ENCODE measurements at regions not wholly inside any gene's neighbourhood (a gene's known extent, or its start where the extent isn't known, plus 50 kb on each side); places are given as distances from the start of the nearest gene placed in this dataset.

DNA sequence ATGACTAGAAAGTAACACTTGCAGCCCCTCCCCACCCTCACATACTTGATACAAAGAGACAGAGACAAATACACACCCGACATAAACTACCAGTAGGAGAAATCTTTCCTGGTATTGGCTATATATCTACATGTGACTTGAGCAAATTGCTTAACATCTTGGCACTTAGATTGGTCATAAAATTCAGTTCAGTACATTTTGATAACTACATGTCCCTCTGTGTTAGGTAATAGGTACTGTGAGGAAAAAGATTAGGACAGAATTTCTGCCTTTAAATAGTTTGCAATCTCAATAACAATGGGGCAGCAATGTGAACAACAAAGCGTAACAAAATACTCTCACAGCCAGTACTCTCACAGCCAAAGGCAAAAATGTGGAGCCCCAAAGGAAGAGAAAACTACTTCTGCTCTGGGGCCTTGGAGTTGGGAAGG lies 670.0 kb upstream of the ACVR2A start:
- no peak overlapping the region for H3K27ac Mint-ChIP-seq
- DNase-seq (no peak), ATAC-seq (no peak)
- H3K4me3 Mint-ChIP-seq, result no peak overlapping the region
- H3K36me3 Mint-ChIP-seq (ENCODE audit: low read depth), result peaks cover 5% of the 10 kb centered on the region
- H3K9me3 ChIP-seq (ENCODE audit: control insufficient read depth, low read length, poor library complexity, severe bottlenecking), result no peaks in the 10 kb centered on the region
- H3K27me3 Mint-ChIP-seq, result no peaks in the 10 kb centered on the region
- H3K4me1 Mint-ChIP-seq, result peaks cover 6% of the 10 kb centered on the region

DNA sequence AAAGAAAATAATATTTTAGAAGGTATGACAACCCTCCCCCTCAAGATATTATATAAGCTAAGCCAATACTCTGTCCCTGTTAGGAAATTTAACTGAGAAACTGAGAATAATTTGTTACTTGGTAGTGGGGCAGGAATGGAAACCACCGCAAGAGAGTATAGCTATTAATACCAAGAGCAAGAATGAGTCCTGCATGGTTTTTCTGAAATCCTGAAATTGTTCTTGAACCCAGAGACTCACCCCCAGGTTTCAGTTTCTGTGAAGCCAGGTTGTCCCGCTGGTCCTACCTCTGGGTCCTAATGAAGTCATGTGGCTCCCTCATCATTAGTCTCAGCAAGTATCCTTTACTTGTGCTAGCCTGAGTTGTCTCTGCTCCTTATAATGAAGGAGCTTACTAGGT lies 671.0 kb upstream of the ACVR2A start:
- DNase-seq (no peak), ATAC-seq (no peak)
- Mint-ChIP-seq H3K27me3 (no peaks in the 10 kb centered on the region), H3K4me3 (no peak overlapping the region), H3K27ac (no peak overlapping the region), H3K4me1 (peaks cover 6% of the 10 kb centered on the region), H3K36me3 (ENCODE audit: low read depth) (peaks cover 5% of the 10 kb centered on the region)
- no peaks in the 10 kb centered on the region for H3K9me3 ChIP-seq (ENCODE audit: control insufficient read depth, low read length, poor library complexity, severe bottlenecking)

DNA sequence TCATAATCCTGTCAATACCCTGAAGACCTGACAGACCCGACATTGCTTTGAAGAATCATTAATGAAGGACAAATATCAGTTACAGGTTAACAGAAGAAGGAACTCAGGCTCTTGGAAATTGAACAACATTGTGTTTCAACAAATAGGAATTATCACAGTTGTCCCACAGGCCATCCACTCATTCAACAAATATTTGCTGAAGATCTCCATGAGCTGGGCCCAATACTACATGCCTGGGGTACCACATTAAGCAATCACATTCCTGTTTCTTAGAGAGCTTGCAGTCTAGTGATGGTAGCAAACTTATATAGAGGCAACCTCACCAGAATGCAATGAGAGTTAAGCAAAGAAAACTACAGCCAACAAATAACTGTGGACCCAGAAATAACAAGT lies 671.6 kb upstream of the ACVR2A start:
- DNase-seq, result no peak
- H3K4me1 Mint-ChIP-seq, result peaks cover 6% of the 10 kb centered on the region
- no peak for ATAC-seq

GRCh38 chr2:147172493-147173188 lies 672.2 kb upstream of the ACVR2A start:
- H3K9me3 ChIP-seq (ENCODE audit: control insufficient read depth, low read length, poor library complexity, severe bottlenecking), result no peaks in the 10 kb centered on the region
- Mint-ChIP-seq H3K36me3 (ENCODE audit: low read depth) (peaks cover 5% of the 10 kb centered on the region), H3K27ac (no peak overlapping the region), H3K27me3 (no peaks in the 10 kb centered on the region), H3K4me1 (peaks cover 6% of the 10 kb centered on the region), H3K4me3 (no peak overlapping the region)
- no peak for DNase-seq
- ATAC-seq, result no peak

More for the DNA sequence above, 671.6 kb upstream of the ACVR2A start:
- no peak overlapping the region for H3K4me3 Mint-ChIP-seq
- peaks cover 5% of the 10 kb centered on the region for H3K36me3 Mint-ChIP-seq (ENCODE audit: low read depth)
- H3K27ac Mint-ChIP-seq, result no peak overlapping the region
- no peaks in the 10 kb centered on the region for H3K9me3 ChIP-seq (ENCODE audit: control insufficient read depth, low read length, poor library complexity, severe bottlenecking)
- no peaks in the 10 kb centered on the region for H3K27me3 Mint-ChIP-seq

DNA sequence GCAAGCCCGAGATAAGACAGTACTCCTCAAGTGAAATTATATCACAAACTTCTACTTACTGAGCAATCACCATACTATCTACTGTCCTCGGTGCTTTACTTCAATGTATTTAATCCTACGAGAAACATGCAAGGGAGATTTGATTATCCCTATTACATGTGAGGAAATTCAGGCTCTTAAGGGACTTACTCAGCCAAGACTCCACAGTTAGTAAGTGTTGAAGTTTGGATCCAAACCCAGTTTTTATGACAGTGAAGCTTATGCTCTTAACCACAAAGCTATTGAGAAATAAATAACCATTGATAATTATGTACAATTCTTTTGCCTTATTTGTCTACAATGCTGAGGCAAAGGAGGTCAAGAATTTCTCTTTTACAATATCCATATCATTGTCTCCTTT lies 672.9 kb upstream of the ACVR2A start:
- no peak overlapping the region for H3K27ac Mint-ChIP-seq
- DNase-seq, result no peak
- no peaks in the 10 kb centered on the region for H3K27me3 Mint-ChIP-seq
- peaks cover 6% of the 10 kb centered on the region for H3K4me1 Mint-ChIP-seq
- peaks cover 5% of the 10 kb centered on the region for H3K36me3 Mint-ChIP-seq (ENCODE audit: low read depth)
- no peaks in the 10 kb centered on the region for H3K9me3 ChIP-seq (ENCODE audit: control insufficient read depth, low read length, poor library complexity, severe bottlenecking)
- ATAC-seq, result no peak
- no peak overlapping the region for H3K4me3 Mint-ChIP-seq

DNA sequence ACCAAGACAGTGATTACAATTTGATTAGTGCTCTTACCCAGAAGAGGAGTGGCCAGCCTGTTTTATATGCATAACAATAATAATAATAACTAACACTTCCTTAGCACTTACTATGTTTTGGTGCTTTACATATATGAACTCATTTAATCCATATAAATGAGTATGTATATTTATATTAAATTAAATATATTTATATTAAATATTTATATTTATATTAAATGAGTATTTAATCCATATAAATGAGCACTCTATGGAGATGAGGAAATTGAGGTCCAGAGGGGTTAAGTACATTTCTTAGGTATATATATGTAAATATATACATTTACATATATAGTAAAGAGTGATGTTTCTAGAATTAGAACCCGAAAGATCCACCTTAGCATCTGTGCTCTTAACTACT lies 673.9 kb upstream of the ACVR2A start:
- Mint-ChIP-seq H3K27ac (no peak overlapping the region), H3K27me3 (no peaks in the 10 kb centered on the region), H3K36me3 (ENCODE audit: low read depth) (peaks cover 6% of the 10 kb centered on the region), H3K4me1 (peaks cover 1% of the 10 kb centered on the region), H3K4me3 (no peak overlapping the region)
- ATAC-seq, result no peak
- no peaks in the 10 kb centered on the region for H3K9me3 ChIP-seq (ENCODE audit: control insufficient read depth, low read length, poor library complexity, severe bottlenecking)
- no peak for DNase-seq

DNA sequence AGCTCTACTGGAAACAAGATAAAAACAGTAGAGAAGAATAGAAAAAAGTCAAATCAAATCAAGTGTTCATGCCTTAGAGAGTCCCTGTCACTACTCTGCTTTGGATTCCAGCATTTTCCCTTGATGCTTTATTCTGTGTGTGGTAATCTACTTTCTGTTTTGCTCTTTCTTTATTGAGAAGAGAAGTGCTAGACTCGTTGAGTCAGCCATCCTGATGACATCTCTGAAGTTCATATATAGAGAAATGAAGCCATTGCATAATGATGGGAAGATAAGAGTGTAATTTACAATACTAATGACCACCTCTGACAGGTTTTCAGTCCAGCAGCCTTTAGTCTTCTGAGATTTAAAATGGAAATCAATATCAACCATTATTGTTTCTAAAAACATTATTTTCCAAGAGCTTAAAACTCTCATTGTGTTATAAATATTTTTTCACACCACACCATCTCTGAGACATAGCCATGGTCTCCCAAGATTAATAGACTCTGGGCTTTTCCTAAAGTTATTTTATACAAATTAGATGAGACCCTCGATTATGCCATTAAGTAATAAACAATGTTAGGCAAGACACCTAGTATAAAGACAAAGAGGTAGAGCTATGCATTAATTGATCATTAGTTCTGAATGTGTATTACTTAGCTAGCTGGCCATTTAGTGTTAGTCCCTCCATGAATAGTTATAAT lies 679.0 kb upstream of the ACVR2A start:
- no peaks in the 10 kb centered on the region for H3K9me3 ChIP-seq (ENCODE audit: control insufficient read depth, low read length, poor library complexity, severe bottlenecking)
- no peak for ATAC-seq
- H3K36me3 Mint-ChIP-seq (ENCODE audit: low read depth), result peaks cover 3% of the 10 kb centered on the region
- H3K27me3 Mint-ChIP-seq, result no peaks in the 10 kb centered on the region
- H3K4me1 Mint-ChIP-seq, result peaks cover 2% of the 10 kb centered on the region
- H3K4me3 Mint-ChIP-seq, result no peak overlapping the region
- no peak overlapping the region for H3K27ac Mint-ChIP-seq
- no peak for DNase-seq

DNA sequence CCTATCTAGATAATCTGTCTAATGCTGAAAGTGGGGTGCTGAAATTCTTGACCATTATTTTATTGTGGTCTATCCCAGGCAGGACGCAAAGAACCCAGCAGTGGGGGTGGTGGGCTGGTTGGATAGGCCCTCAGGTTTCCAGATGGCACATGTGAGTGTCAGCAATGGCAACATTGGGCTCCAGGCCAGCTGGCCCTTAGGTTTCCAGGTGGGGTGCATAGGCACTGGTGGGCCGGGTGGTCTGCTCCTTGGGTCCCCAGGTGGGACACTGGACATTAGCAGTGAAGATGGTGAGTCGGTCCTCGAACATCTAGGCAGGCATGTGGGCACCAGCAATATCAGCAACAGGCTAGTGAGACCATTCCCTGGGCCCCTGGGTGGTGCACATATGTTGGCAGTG lies 680.3 kb upstream of the ACVR2A start:
- H3K4me3 Mint-ChIP-seq, result no peak overlapping the region
- no peak overlapping the region for H3K27ac Mint-ChIP-seq
- no peaks in the 10 kb centered on the region for H3K27me3 Mint-ChIP-seq
- DNase-seq, result no peak
- ATAC-seq, result no peak
- no peaks in the 10 kb centered on the region for H3K9me3 ChIP-seq (ENCODE audit: control insufficient read depth, low read length, poor library complexity, severe bottlenecking)
- peaks cover 2% of the 10 kb centered on the region for H3K4me1 Mint-ChIP-seq
- peaks cover 2% of the 10 kb centered on the region for H3K36me3 Mint-ChIP-seq (ENCODE audit: low read depth)

GRCh38 chr2:147161746-147162145 lies 683.1 kb upstream of the ACVR2A start:
- Mint-ChIP-seq H3K36me3 (ENCODE audit: low read depth) (peaks cover 2% of the 10 kb centered on the region), H3K4me1 (peaks cover 4% of the 10 kb centered on the region), H3K27me3 (no peaks in the 10 kb centered on the region), H3K4me3 (no peak overlapping the region), H3K27ac (no peak overlapping the region)
- no peaks in the 10 kb centered on the region for H3K9me3 ChIP-seq (ENCODE audit: control insufficient read depth, low read length, poor library complexity, severe bottlenecking)
- DNase-seq (no peak), ATAC-seq (no peak)

DNA sequence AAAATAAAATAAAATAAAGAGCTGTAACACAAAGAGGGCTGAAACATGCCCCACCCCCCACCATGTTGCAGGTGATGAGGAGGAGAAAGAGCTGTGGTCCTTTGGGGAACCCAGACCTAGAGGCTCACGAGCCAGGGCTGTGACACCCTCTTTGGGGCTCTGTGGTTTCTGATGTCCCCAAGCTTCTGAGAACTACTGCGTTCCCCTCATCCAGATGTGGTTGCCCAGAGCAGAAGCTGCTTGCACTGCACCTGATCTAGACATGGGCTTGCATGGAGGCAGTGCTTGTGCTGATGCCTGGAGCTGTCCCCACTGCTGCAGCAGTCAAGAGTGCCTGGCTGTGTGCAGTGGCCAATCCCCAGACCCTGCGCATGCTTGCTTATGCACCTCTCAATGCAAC lies 687.9 kb upstream of the ACVR2A start:
- no peaks in the 10 kb centered on the region for H3K9me3 ChIP-seq (ENCODE audit: control insufficient read depth, low read length, poor library complexity, severe bottlenecking)
- no peak overlapping the region for H3K4me3 Mint-ChIP-seq
- H3K36me3 Mint-ChIP-seq (ENCODE audit: low read depth), result no peaks in the 10 kb centered on the region
- DNase-seq (no peak), ATAC-seq (no peak)
- H3K27ac Mint-ChIP-seq, result no peak overlapping the region
- no peaks in the 10 kb centered on the region for H3K27me3 Mint-ChIP-seq
- peaks cover 2% of the 10 kb centered on the region for H3K4me1 Mint-ChIP-seq

GRCh38 chr2:147150241-147150635 lies 694.6 kb upstream of the ACVR2A start:
- no peaks in the 10 kb centered on the region for H3K9me3 ChIP-seq (ENCODE audit: control insufficient read depth, low read length, poor library complexity, severe bottlenecking)
- no peak overlapping the region for H3K27ac Mint-ChIP-seq
- H3K27me3 Mint-ChIP-seq, result no peaks in the 10 kb centered on the region
- no peak for DNase-seq
- peaks cover 2% of the 10 kb centered on the region for H3K36me3 Mint-ChIP-seq (ENCODE audit: low read depth)
- ATAC-seq, result no peak
- H3K4me3 Mint-ChIP-seq, result no peak overlapping the region
- H3K4me1 Mint-ChIP-seq, result peaks cover 2% of the 10 kb centered on the region

DNA sequence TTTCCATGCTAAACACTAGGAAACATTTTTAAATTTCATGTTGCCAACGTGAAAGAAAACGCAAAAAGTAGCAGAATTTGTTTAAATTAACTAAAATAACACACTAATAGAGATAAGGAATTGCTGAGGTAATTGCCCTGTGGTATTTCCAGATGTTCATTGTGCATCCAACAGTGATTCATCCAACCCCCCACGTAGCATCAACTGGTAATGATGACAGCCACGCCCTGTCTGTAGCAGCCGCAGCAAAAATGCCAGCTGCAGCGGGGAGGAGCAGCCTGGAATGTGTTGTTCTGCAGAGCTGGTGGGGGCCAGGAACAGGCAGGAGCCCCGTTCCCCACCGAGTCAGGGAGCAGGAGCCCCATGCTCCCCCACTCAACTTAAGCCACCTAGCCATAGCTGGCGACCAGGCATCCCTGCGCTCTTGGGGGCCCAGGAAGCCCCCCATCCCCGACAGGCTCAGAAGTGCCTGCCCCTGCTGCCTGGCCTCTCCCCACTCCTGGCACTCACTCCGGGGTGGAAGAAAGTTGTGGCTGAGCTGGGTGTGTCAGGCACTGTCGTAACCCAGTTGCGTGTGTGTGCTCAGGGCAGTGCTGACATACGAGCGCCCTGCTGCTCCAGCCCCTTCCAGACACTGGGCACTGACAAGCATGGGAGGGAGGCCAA lies 695.1 kb upstream of the ACVR2A start:
- peaks cover 3% of the 10 kb centered on the region for H3K4me1 Mint-ChIP-seq
- ATAC-seq, result no peak
- H3K27me3 Mint-ChIP-seq, result no peaks in the 10 kb centered on the region
- no peak overlapping the region for H3K27ac Mint-ChIP-seq
- H3K36me3 Mint-ChIP-seq (ENCODE audit: low read depth), result peaks cover 2% of the 10 kb centered on the region
- no peak for DNase-seq
- no peak overlapping the region for H3K4me3 Mint-ChIP-seq
- no peaks in the 10 kb centered on the region for H3K9me3 ChIP-seq (ENCODE audit: control insufficient read depth, low read length, poor library complexity, severe bottlenecking)

- Mint-ChIP-seq H3K27me3 (no peaks in the 10 kb centered on the region), H3K4me1 (peaks cover 4% of the 10 kb centered on the region), H3K4me3 (no peak overlapping the region), H3K36me3 (ENCODE audit: low read depth) (peaks cover 2% of the 10 kb centered on the region), H3K27ac (no peak overlapping the region)
- no peak for DNase-seq
- no peaks in the 10 kb centered on the region for H3K9me3 ChIP-seq (ENCODE audit: control insufficient read depth, low read length, poor library complexity, severe bottlenecking)
- ATAC-seq, result no peak
These were observed 697.0 kb upstream of the ACVR2A start for GRCh38 chr2:147147802-147148201.
